SU-DHL-6 (cell line): ENCODE measurements at regions not wholly inside any gene's neighbourhood (a gene's known extent, or its start where the extent isn't known, plus 50 kb on each side); places are given as distances from the start of the nearest gene placed in this dataset.

Experiments used
- H2AFZ ChIP-seq: fragments of 200-600 bp; sonication (generic); 2 replicates; pipeline ENCODE4 v1.6.1; 2014; ENCODE audit warnings: low read depth, mild to moderate bottlenecking, moderate library complexity, mixed read lengths, antibody characterized with exemption, low read length; ENCODE audit not compliant: severe bottlenecking
- H3F3A ChIP-seq: fragments of 200-600 bp; shearing (Covaris generic); 2 replicates; pipeline ENCODE4 v1.6.0; 2016; ENCODE audit warnings: antibody characterized with exemption, mild to moderate bottlenecking; ENCODE audit not compliant: insufficient read depth
- H3K27ac ChIP-seq: fragments of 200-600 bp; sonication (generic); 2 replicates; pipeline ENCODE4 v1.5.1; 2016; ENCODE audit warnings: low read depth, mild to moderate bottlenecking, low read length, moderate library complexity, mixed read lengths
- H3K27me3 ChIP-seq: fragments of 200-600 bp; sonication (generic), shearing (Covaris generic); 2 replicates; pipeline ENCODE4 v1.6.0; 2014; ENCODE audit warnings: mild to moderate bottlenecking, low read length
- H3K36me3 ChIP-seq: fragments of 200-600 bp; sonication (generic); 2 replicates; pipeline ENCODE4 v1.6.1; 2014; ENCODE audit warnings: mild to moderate bottlenecking, low read length, mixed read lengths
- H3K4me2 ChIP-seq: fragments of 300-600, 200-600 bp; shearing (Covaris generic), sonication (generic); 2 replicates; pipeline ENCODE4 v1.6.0; 2014; ENCODE audit warnings: low read length, low read depth, mild to moderate bottlenecking; ENCODE audit not compliant: poor library complexity, severe bottlenecking
- H3K4me3 ChIP-seq: fragments of 200-600 bp; sonication (generic); 2 replicates; pipeline ENCODE4 v1.5.1; 2014; ENCODE audit warnings: antibody characterized with exemption, low read length, mild to moderate bottlenecking, mixed read lengths; ENCODE audit not compliant: insufficient read depth, poor library complexity, severe bottlenecking
- H3K79me2 ChIP-seq: fragments of 200-600 bp; sonication (generic); 2 replicates; pipeline ENCODE4 v1.6.1; 2014; ENCODE audit warnings: mild to moderate bottlenecking, low read length, moderate library complexity; ENCODE audit not compliant: insufficient read depth
- H3K9ac ChIP-seq: fragments of 200-600 bp; sonication (generic); 2 replicates; pipeline ENCODE4 v1.7.0; 2014; ENCODE audit warnings: mild to moderate bottlenecking, low read length
- H3K9me2 ChIP-seq: fragments of 200-600 bp; sonication (generic); replicated peaks from 2 replicates; pipeline ENCODE4 v1.6.1; 2014; ENCODE audit warnings: low read length; ENCODE audit not compliant: insufficient read depth
- H3K9me3 ChIP-seq: fragments of 200-600 bp; sonication (generic); 2 replicates; pipeline ENCODE4 v1.6.1; 2014; ENCODE audit warnings: low read length, mixed read lengths; ENCODE audit not compliant: insufficient read depth
- H4K20me1 ChIP-seq: fragments of 200-600 bp; sonication (generic); 2 replicates; pipeline ENCODE4 v1.6.1; 2014; ENCODE audit warnings: low read depth, mild to moderate bottlenecking, antibody characterized with exemption, low read length, moderate library complexity, mixed read lengths
- CTCF ChIP-seq: fragments of 200-600 bp; sonication (generic); IDR thresholded peaks from one replicate; pipeline ENCODE4 v1.5.1; 2017; ENCODE audit warnings: antibody characterized with exemption, mild to moderate bottlenecking, low read length, moderate library complexity; ENCODE audit not compliant: insufficient read depth, poor library complexity, severe bottlenecking
- EZH2phosphoT487 ChIP-seq: fragments of 200-600 bp; sonication (generic), shearing (Covaris generic); conservative IDR thresholded peaks from 2 replicates; pipeline ENCODE4 v1.6.1; 2018; ENCODE audit warnings: mild to moderate bottlenecking, antibody characterized with exemption, low read length, moderate library complexity, mixed read lengths

GRCh38 chr6:39995633-39996032 is 61.4 kb upstream of the MOCS1 start:
- Histone ChIP-seq H3F3A (no peaks in the 10 kb centered on the region), H4K20me1 (no peaks in the 10 kb centered on the region), H3K27me3 (no peaks in the 10 kb centered on the region), H3K79me2 (no peaks in the 10 kb centered on the region), H3K36me3 (no peaks in the 10 kb centered on the region), H3K27ac (no peak overlapping the region), H3K4me3 (no peak overlapping the region), H3K4me2 (no peak overlapping the region), H3K9ac (no peak overlapping the region), H2AFZ (no peak overlapping the region), H3K9me3 (peaks cover 34% of the 10 kb centered on the region; the same call in 1 of the 2 replicates), H3K9me2 (no peaks in the 10 kb centered on the region)
- TF ChIP-seq EZH2phosphoT487 = no peak
- TF ChIP-seq CTCF = no peak

- no peaks in the 10 kb centered on the region for H3K27me3 ChIP-seq
- no peak overlapping the region for H2AFZ ChIP-seq
- H3K79me2 ChIP-seq = no peaks in the 10 kb centered on the region
- H3K36me3 ChIP-seq = no peaks in the 10 kb centered on the region
- no peaks in the 10 kb centered on the region for H3F3A ChIP-seq
- H3K9me3 ChIP-seq = peaks cover 23% of the 10 kb centered on the region; the same call in 1 of the 2 replicates
- no peaks in the 10 kb centered on the region for H4K20me1 ChIP-seq
- no peak overlapping the region for H3K4me3 ChIP-seq
- H3K27ac ChIP-seq = no peak overlapping the region
- no peak overlapping the region for H3K4me2 ChIP-seq
- no peak for TF ChIP-seq EZH2phosphoT487
- no peak for TF ChIP-seq CTCF
- no peak overlapping the region for H3K9ac ChIP-seq
- H3K9me2 ChIP-seq = no peaks in the 10 kb centered on the region
Measured at GRCh38 chr6:39992861-39993622, 58.8 kb upstream of the MOCS1 start.
